OCI-LY7 (cell line): ENCODE measurements at regions not wholly inside any gene's neighbourhood (a gene's known extent, or its start where the extent isn't known, plus 50 kb on each side); places are given as distances from the start of the nearest gene placed in this dataset.

Source experiments
- BruUV-seq: library from RNA; stranded (reverse); fragments of 400-500 nt; replicated peaks from 2 replicates; lab custom pipeline; 2021; lab: Mats Ljungman, UMichigan
- CTCF ChIA-PET: fragments of 300-600 bp; sonication (Branson Sonifier 250); formaldehyde crosslinking; loops from one replicate; lab custom pipeline; 2022; ENCODE audit warnings: antibody characterized with exemption; ENCODE audit not compliant: unreplicated experiment; lab: Charles Lee
- POLR2A ChIA-PET: fragments of 300-600 bp; sonication (Branson Sonifier 250); formaldehyde crosslinking; loops from one replicate; lab custom pipeline; 2022; ENCODE audit warnings: antibody characterized with exemption; lab: Charles Lee
- DNase-seq: peaks from one replicate; pipeline ENCODE4 v3.0.0-alpha.2; 2015; ENCODE audit warnings: low spot score
- H2AFZ ChIP-seq: fragments of 200-600 bp; sonication (generic), shearing (Covaris generic); 2 replicates; pipeline ENCODE4 v1.6.1; 2014; ENCODE audit warnings: mild to moderate bottlenecking, antibody characterized with exemption, low read length, moderate library complexity
- H3K27ac ChIP-seq: fragments of 200-600 bp; sonication (generic); 2 replicates; pipeline ENCODE4 v1.5.1; 2014; ENCODE audit warnings: mixed run types, low read depth, mild to moderate bottlenecking, moderate library complexity, low read length, inconsistent platforms; ENCODE audit not compliant: poor library complexity, severe bottlenecking
- H3K36me3 ChIP-seq: fragments of 200-600 bp; sonication (generic); 2 replicates; pipeline ENCODE4 v1.6.1; 2014; ENCODE audit warnings: mild to moderate bottlenecking, antibody characterized with exemption, low read length, moderate library complexity, mixed read lengths; ENCODE audit not compliant: insufficient read depth
- H3K4me1 ChIP-seq: fragments of 200-600 bp; sonication (generic); 2 replicates; pipeline ENCODE4 v1.5.1; 2014; ENCODE audit warnings: mild to moderate bottlenecking, low read length; ENCODE audit not compliant: insufficient read depth, poor library complexity, severe bottlenecking
- H3K4me2 ChIP-seq: fragments of 200-600 bp; sonication (generic); 2 replicates; pipeline ENCODE4 v1.6.1; 2014; ENCODE audit warnings: mild to moderate bottlenecking, low read length
- H3K4me3 ChIP-seq: fragments of 200-600 bp; sonication (generic); 2 replicates; pipeline ENCODE4 v1.5.1; 2014; ENCODE audit warnings: mild to moderate bottlenecking, low read depth, low read length; ENCODE audit not compliant: poor library complexity, severe bottlenecking
- H3K79me2 ChIP-seq: fragments of 200-600 bp; sonication (generic); 2 replicates; pipeline ENCODE4 v1.6.1; 2016; ENCODE audit warnings: low read depth, mild to moderate bottlenecking, low read length, moderate library complexity, mixed read lengths; ENCODE audit not compliant: insufficient read depth
- H3K9me2 ChIP-seq: fragments of 200-600 bp; sonication (generic); 2 replicates; pipeline ENCODE4 v1.6.1; 2016; ENCODE audit warnings: mild to moderate bottlenecking, low read length, mixed read lengths; ENCODE audit not compliant: insufficient read depth
- H3K9me3 ChIP-seq: fragments of 200-600 bp; sonication (generic); 2 replicates; pipeline ENCODE4 v1.6.1; 2014; ENCODE audit warnings: mild to moderate bottlenecking, mixed run types, low read length, mixed read lengths
- H4K20me1 ChIP-seq: fragments of 200-600 bp; sonication (generic); 2 replicates; pipeline ENCODE4 v1.6.1; 2014; ENCODE audit warnings: mild to moderate bottlenecking, antibody characterized with exemption, low read length, moderate library complexity, mixed read lengths; ENCODE audit not compliant: insufficient read depth
- EZH2phosphoT487 ChIP-seq: fragments of 200-600 bp; sonication (generic); IDR thresholded peaks from 2 replicates; pipeline ENCODE4 v1.6.1; 2018; ENCODE audit warnings: low read depth, borderline replicate concordance, mild to moderate bottlenecking, mixed run types, antibody characterized with exemption, low read length, moderate library complexity, mixed read lengths
- intact Hi-C: fragments of 100-400 bp; cut with micrococcal nuclease; formaldehyde crosslinking; loops from one replicate; pipeline ENCODE4 v1.10.0; 2022; ENCODE audit not compliant: unreplicated experiment
- TF ChIP-seq, protein P1 (sequence below): fragments of 200-600 bp; sonication (generic); conservative IDR thresholded peaks from 2 replicates; pipeline ENCODE4 v1.5.1; 2014; ENCODE audit warnings: mild to moderate bottlenecking, antibody characterized with exemption, low read length, moderate library complexity, mixed read lengths

DNA sequence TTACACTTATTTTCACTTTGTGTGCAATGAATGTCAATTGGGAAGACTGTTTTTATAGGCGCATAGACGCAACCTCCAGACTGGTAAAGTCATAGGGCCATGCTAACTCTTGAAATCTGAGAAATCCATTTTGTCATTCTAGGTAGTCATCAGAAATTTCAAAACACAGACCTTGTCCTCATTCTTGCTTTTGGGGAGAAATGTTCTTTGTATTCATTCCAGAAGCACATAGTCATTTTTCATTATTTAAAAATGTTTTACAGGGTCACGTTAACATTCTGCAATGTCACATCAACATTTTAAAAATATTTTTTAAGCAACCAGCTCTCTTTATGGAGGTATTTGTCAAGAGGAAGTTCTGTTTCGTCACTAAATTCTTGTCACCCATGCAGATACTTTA, 898.4 kb downstream of the PDCD6IP start:
- H3K4me2 ChIP-seq = no peak overlapping the region
- BruUV-seq = no TSS peak
- TF ChIP-seq, protein P1, sequence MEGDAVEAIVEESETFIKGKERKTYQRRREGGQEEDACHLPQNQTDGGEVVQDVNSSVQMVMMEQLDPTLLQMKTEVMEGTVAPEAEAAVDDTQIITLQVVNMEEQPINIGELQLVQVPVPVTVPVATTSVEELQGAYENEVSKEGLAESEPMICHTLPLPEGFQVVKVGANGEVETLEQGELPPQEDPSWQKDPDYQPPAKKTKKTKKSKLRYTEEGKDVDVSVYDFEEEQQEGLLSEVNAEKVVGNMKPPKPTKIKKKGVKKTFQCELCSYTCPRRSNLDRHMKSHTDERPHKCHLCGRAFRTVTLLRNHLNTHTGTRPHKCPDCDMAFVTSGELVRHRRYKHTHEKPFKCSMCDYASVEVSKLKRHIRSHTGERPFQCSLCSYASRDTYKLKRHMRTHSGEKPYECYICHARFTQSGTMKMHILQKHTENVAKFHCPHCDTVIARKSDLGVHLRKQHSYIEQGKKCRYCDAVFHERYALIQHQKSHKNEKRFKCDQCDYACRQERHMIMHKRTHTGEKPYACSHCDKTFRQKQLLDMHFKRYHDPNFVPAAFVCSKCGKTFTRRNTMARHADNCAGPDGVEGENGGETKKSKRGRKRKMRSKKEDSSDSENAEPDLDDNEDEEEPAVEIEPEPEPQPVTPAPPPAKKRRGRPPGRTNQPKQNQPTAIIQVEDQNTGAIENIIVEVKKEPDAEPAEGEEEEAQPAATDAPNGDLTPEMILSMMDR = no peak
- TF ChIP-seq EZH2phosphoT487 = no peak
- H3K36me3 ChIP-seq = no peaks in the 10 kb centered on the region
- no peaks in the 10 kb centered on the region for H3K9me2 ChIP-seq
- no peak overlapping the region for H3K4me3 ChIP-seq
- ChIA-PET CTCF (no interaction called here), POLR2A (no interaction called here)
- H3K9me3 ChIP-seq = no peaks in the 10 kb centered on the region
- no peaks in the 10 kb centered on the region for H3K4me1 ChIP-seq
- H3K79me2 ChIP-seq = no peaks in the 10 kb centered on the region
- H2AFZ ChIP-seq = no peak overlapping the region
- intact Hi-C loops = no loop called here
- no peak overlapping the region for H3K27ac ChIP-seq
- H4K20me1 ChIP-seq = no peaks in the 10 kb centered on the region
- DNase-seq = no peak

DNA sequence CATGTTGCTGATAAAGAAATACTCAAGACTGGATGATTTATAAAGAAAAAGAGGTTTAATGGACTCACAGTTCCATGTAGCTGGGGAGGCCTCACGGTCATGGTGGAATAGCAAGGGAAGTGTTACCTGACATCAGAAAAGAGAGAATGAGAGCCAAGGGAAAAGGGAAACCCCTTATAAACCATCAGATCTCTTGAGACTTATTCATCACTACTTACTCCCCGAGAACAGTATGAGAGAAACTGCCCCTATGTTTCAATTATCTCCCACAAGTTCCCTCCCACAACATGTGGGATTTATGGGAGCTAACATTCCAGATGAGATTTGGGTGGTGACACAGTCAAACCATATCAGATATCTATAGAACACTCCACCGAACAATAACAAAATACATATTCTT, 904.6 kb downstream of the PDCD6IP start:
- CTCF ChIA-PET = no interaction called here

DNA sequence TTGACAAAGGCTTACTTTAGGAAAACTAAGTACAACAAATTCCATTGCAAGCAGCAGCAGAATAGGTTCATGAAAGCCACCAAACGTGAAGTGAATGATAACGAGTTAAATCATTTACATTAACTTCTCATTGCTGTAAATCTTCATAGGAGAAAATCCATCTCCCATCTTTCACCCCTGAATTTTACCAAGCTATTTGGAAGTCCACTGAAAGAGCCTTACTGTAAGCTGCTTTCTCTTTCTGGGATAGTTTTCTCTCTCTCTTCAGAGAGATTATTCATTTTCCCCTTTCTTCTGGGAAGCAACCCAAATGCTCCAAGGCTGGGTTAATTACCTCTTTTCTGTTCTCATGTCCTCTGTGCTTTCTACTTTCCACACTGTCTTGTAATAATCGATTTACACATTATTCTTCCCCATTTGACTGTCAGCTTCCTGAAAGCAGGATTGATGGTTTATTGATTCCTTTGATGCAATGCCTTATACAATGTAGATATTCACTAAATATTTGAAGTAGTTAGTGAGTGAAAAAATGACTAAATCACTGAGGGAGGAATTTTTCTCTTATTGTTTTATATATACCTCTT, 914.3 kb upstream of the ARPP21 start:
- Histone ChIP-seq H3K79me2 (no peaks in the 10 kb centered on the region), H2AFZ (no peak overlapping the region), H4K20me1 (no peaks in the 10 kb centered on the region), H3K27ac (no peak overlapping the region), H3K9me3 (no peaks in the 10 kb centered on the region), H3K36me3 (no peaks in the 10 kb centered on the region), H3K4me2 (no peak overlapping the region), H3K9me2 (no peaks in the 10 kb centered on the region), H3K4me3 (no peak overlapping the region), H3K4me1 (no peaks in the 10 kb centered on the region)
- BruUV-seq = no TSS peak
- DNase-seq = no peak
- intact Hi-C loops = no loop called here
- CTCF ChIA-PET = no interaction called here
- POLR2A ChIA-PET = no interaction called here
- no peak for TF ChIP-seq EZH2phosphoT487
- TF ChIP-seq, protein P1 = no peak

More for the DNA sequence above, 904.6 kb downstream of the PDCD6IP start:
- H3K9me3 ChIP-seq = no peaks in the 10 kb centered on the region
- no peaks in the 10 kb centered on the region for H3K79me2 ChIP-seq
- H4K20me1 ChIP-seq = no peaks in the 10 kb centered on the region
- no peak for DNase-seq
- TF ChIP-seq, protein P1 = no peak
- no peak for TF ChIP-seq EZH2phosphoT487
- POLR2A ChIA-PET = no interaction called here
- no peak overlapping the region for H3K27ac ChIP-seq
- no peaks in the 10 kb centered on the region for H3K4me1 ChIP-seq
- intact Hi-C loops = no loop called here
- no peak overlapping the region for H2AFZ ChIP-seq
- H3K9me2 ChIP-seq = no peaks in the 10 kb centered on the region
- no peak overlapping the region for H3K4me3 ChIP-seq
- H3K36me3 ChIP-seq = no peaks in the 10 kb centered on the region
- no peak overlapping the region for H3K4me2 ChIP-seq
- no TSS peak for BruUV-seq
